Hepatocyte (in vitro differentiated cells): ENCODE measurements at regions not wholly inside any gene's neighbourhood (a gene's known extent, or its start where the extent isn't known, plus 50 kb on each side); places are given as distances from the start of the nearest gene placed in this dataset.
A peak's percentile ranks its signal among the peaks of the same experiment; 100 is the strongest.

Experiments used
- DNase-seq: peaks from one replicate; pipeline ENCODE4 v3.0.0-alpha.2; 2016; ENCODE audit warnings: low spot score
- H2AFZ ChIP-seq: fragments of 200-600 bp; sonication (generic); 2 replicates; pipeline ENCODE4 v1.6.0; 2016; ENCODE audit warnings: antibody characterized with exemption, mild to moderate bottlenecking
- H3K27ac ChIP-seq: fragments of 200-600 bp; sonication (generic); 2 replicates; pipeline ENCODE4 v1.5.1; 2016; ENCODE audit warnings: mild to moderate bottlenecking
- H3K27me3 ChIP-seq: fragments of 200-600 bp; sonication (generic); 2 replicates; pipeline ENCODE4 v1.6.1; 2016
- H3K36me3 ChIP-seq: fragments of 200-600 bp; sonication (generic); replicated peaks from 2 replicates; pipeline ENCODE4 v1.5.1; 2016; ENCODE audit warnings: low read depth; ENCODE audit not compliant: insufficient read depth
- H3K4me1 ChIP-seq: fragments of 200-600 bp; sonication (generic); 2 replicates; pipeline ENCODE4 v1.5.1; 2016; ENCODE audit warnings: mild to moderate bottlenecking, moderate library complexity; ENCODE audit not compliant: insufficient read depth
- H3K4me2 ChIP-seq: fragments of 200-600 bp; sonication (generic); 2 replicates; pipeline ENCODE4 v1.6.0; 2016
- H3K4me3 ChIP-seq: fragments of 200-600 bp; sonication (generic); 2 replicates; pipeline ENCODE4 v1.5.1; 2016; ENCODE audit warnings: mild to moderate bottlenecking
- H3K79me2 ChIP-seq: fragments of 200-600 bp; sonication (generic); 2 replicates; pipeline ENCODE4 v1.6.0; 2017; ENCODE audit warnings: mild to moderate bottlenecking
- H3K9me2 ChIP-seq: fragments of 200-600 bp; sonication (generic); replicated peaks from 2 replicates; pipeline ENCODE4 v1.6.0; 2017; ENCODE audit warnings: mild to moderate bottlenecking; ENCODE audit not compliant: insufficient read depth
- H3K9me3 ChIP-seq: fragments of 200-600 bp; sonication (generic); 2 replicates; pipeline ENCODE4 v1.5.1; 2016; ENCODE audit warnings: low read depth, mild to moderate bottlenecking
- H4K20me1 ChIP-seq: fragments of 200-600 bp; sonication (generic); 2 replicates; pipeline ENCODE4 v1.6.0; 2016; ENCODE audit warnings: mild to moderate bottlenecking; ENCODE audit not compliant: insufficient read depth, poor library complexity, severe bottlenecking
- EZH2 ChIP-seq: fragments of 200-600 bp; sonication (generic); IDR thresholded peaks from 2 replicates; pipeline ENCODE4 v1.6.1; 2016; ENCODE audit warnings: antibody characterized with exemption, mild to moderate bottlenecking, borderline replicate concordance
- EZH2phosphoT487 ChIP-seq: fragments of 200-600 bp; sonication (generic); IDR thresholded peaks from one replicate; pipeline ENCODE4 v1.6.1; 2018; ENCODE audit warnings: antibody characterized with exemption, mild to moderate bottlenecking, low read depth, moderate library complexity; ENCODE audit not compliant: unreplicated experiment, severe bottlenecking
- WGBS: methylation state at CpG from one replicate; pipeline ENCODE4 v1.1.6; 2016; ENCODE audit warnings: low lambda C conversion rate; ENCODE audit errors: missing lambda C conversion rate; 5-methylcytosine and 5-hydroxymethylcytosine counted together
- TF ChIP-seq, protein P1 (sequence below): fragments of 200-600 bp; sonication (generic); IDR thresholded peaks from 2 replicates; pipeline ENCODE4 v1.5.1; 2016; ENCODE audit warnings: antibody characterized with exemption, mild to moderate bottlenecking; ENCODE audit not compliant: poor library complexity

DNA sequence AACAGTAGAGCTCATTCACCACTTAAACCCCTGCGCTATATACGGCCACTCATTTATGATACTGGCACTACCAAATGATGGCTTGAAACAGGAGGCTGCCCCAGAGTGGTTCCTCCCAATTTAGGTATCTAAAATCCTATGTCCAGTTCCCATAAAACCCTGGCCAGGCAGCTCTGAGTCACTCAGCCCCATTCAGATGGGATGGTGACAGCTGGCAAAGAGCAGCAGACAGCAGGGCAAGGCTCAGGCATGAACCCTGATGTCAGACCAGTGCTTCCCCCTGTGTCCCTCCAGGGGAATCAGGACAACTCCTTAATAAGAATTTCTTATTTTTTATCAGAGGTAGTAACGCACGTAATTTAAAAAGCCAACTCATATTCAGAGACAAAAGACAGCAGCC lies 77.2 kb upstream of the RNU6-1 start:
- no peaks in the 10 kb centered on the region for H4K20me1 ChIP-seq
- peak overlapping the region; percentile 94 for H3K27ac ChIP-seq
- H3K79me2 ChIP-seq, result no peaks in the 10 kb centered on the region
- no peak for TF ChIP-seq EZH2phosphoT487
- TF ChIP-seq EZH2, result no peak
- TF ChIP-seq, protein P1, sequence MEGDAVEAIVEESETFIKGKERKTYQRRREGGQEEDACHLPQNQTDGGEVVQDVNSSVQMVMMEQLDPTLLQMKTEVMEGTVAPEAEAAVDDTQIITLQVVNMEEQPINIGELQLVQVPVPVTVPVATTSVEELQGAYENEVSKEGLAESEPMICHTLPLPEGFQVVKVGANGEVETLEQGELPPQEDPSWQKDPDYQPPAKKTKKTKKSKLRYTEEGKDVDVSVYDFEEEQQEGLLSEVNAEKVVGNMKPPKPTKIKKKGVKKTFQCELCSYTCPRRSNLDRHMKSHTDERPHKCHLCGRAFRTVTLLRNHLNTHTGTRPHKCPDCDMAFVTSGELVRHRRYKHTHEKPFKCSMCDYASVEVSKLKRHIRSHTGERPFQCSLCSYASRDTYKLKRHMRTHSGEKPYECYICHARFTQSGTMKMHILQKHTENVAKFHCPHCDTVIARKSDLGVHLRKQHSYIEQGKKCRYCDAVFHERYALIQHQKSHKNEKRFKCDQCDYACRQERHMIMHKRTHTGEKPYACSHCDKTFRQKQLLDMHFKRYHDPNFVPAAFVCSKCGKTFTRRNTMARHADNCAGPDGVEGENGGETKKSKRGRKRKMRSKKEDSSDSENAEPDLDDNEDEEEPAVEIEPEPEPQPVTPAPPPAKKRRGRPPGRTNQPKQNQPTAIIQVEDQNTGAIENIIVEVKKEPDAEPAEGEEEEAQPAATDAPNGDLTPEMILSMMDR, result no peak
- H3K4me3 ChIP-seq, result no peak overlapping the region
- 87% methylated on average over 4 of the region's 4 CpGs for WGBS
- H3K4me2 ChIP-seq, result no peak overlapping the region
- H3K4me1 ChIP-seq, result peaks cover 47% of the 10 kb centered on the region
- H3K9me2 ChIP-seq, result no peaks in the 10 kb centered on the region
- no peaks in the 10 kb centered on the region for H3K9me3 ChIP-seq
- DNase-seq, result peak; percentile 32
- H3K27me3 ChIP-seq, result no peaks in the 10 kb centered on the region
- H2AFZ ChIP-seq, result no peak overlapping the region
- H3K36me3 ChIP-seq, result no peaks in the 10 kb centered on the region

DNA sequence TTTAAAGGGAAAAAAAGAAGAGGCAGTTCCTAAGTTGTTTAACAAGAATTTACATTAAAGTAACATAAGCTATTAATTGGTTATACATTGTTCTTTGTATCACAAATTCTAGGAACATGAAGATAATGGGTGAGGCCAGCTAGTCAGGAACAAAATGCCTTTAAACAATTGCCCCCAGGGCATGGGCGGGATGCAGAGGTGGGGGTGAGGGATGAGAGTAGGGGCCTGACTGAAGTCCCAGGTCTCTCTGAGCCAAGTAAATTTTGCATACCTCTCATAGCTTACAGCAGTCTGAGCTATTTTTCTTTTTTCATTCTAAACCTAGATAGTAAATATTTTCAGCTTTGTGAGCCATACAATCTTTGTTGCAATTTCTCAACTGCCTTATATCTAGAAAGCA lies 77.8 kb upstream of the RNU6-1 start:
- Histone ChIP-seq H2AFZ (no peak overlapping the region), H3K27ac (peak overlapping the region; percentile 94), H3K9me3 (no peaks in the 10 kb centered on the region), H4K20me1 (no peaks in the 10 kb centered on the region), H3K4me1 (peaks cover 47% of the 10 kb centered on the region), H3K79me2 (no peaks in the 10 kb centered on the region), H3K27me3 (no peaks in the 10 kb centered on the region), H3K4me2 (no peak overlapping the region), H3K4me3 (no peak overlapping the region), H3K9me2 (no peaks in the 10 kb centered on the region), H3K36me3 (no peaks in the 10 kb centered on the region)
- 38% methylated on average over 1 of the region's 1 CpG for WGBS
- TF ChIP-seq EZH2phosphoT487 (no peak), EZH2 (no peak)
- TF ChIP-seq, protein P1, result no peak
- DNase-seq, result no peak

DNA sequence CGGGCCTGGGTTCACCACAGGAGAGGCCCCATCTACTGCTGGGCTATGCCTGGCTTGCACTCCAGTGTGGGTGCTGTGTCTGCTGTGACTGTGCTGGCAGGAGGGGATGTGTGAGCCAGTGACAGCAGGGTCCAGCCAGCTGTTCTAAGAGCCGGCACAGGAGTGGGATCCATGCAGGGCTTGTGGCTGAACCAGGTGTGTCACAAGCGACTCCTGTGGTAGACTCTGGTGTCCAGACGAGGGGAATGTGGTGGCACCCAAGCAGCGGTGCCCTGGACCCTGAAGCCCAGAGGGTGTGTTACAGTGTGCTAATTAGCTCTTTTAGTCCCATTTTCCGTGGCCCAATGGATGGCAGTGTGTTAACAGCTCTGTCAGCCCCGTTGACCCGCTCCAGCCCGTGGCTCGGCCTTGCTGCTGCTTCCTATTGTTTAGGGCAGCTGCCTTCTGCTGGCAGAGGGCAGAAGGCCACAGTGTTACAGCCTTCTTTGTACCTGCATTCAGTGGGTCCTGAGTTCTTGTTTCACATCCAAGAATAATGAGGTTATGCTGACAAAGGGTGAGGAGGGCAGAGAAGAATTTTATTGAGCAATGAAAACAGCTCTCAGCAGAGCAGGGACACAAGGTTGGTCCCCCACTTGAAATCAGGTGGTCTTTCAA lies 78.5 kb upstream of the RNU6-1 start:
- Histone ChIP-seq H3K9me2 (no peaks in the 10 kb centered on the region), H2AFZ (no peak overlapping the region), H3K9me3 (no peaks in the 10 kb centered on the region), H3K27me3 (no peaks in the 10 kb centered on the region), H3K4me3 (no peak overlapping the region), H3K79me2 (no peaks in the 10 kb centered on the region), H3K36me3 (no peaks in the 10 kb centered on the region), H3K4me2 (no peak overlapping the region), H3K4me1 (peaks cover 47% of the 10 kb centered on the region), H4K20me1 (no peaks in the 10 kb centered on the region), H3K27ac (peak overlapping the region; percentile 94)
- TF ChIP-seq, protein P1, result no peak
- TF ChIP-seq EZH2phosphoT487 (no peak), EZH2 (no peak)
- no peak for DNase-seq
- WGBS, result 85% methylated on average over 10 of the region's 10 CpGs
